Left forelimb (tissue), 1 donor: ENCODE measurements at regions not wholly inside any gene's neighbourhood (a gene's known extent, or its start where the extent isn't known, plus 50 kb on each side); places are given as distances from the start of the nearest gene placed in this dataset.
A peak's percentile ranks its signal among the peaks of the same experiment; 100 is the strongest.
"Not testable (repeated sequence)": the region's sequence is repeated elsewhere in the genome, so short reads cannot be mapped to it uniquely, and the experiment has no call there.

Experiments
- DNase-seq: peaks from one replicate; pipeline ENCODE4 v3.0.0-alpha.2; 2018; ENCODE audit warnings: low spot score

- DNase-seq: no peak
Measured at GRCh38 chr2:193861557-193861956, 1666.8 kb upstream of the TMEFF2 start.

- no peak for DNase-seq
Measured at GRCh38 chr2:193847991-193848390, 1653.3 kb upstream of the TMEFF2 start.

DNA sequence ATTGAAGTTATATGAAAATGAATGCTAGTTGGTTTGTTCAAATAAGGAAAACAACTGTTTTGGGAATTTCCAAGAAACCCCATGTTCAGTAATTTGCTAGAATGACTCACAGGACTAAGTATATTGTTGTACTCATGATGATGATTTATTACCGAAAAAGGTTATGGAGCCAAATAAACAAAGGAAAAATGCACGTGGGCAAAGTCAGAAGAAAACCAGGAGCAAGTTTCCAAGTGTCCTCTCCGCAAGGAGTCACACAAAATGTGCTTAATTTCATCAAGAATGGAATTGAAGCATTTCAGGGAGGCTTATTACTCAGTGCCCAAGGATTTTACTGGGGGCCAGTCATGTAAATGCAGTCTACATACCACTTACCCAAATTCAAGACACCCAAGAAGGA, 1652.4 kb upstream of the TMEFF2 start:
- DNase-seq: no peak

DNA sequence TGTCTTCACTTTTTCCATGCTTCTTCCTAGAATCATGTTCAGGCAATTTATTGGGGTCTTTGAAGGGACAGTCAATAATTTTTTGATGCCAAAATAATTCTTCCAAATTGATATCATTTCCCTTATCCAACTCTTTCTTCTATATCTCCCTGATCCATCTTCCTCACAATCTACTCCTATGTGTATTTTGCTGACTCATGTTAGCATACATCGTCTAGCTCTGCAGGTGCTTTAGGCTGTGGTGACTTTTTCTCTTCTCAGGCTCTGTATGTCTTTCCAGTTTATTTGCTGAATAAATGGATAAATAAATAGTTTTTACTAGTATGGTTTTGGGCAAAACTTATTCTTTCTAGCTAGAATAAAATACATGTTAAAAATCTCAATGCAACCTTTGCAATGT, 1650.9 kb upstream of the TMEFF2 start:
- no peak for DNase-seq

DNA sequence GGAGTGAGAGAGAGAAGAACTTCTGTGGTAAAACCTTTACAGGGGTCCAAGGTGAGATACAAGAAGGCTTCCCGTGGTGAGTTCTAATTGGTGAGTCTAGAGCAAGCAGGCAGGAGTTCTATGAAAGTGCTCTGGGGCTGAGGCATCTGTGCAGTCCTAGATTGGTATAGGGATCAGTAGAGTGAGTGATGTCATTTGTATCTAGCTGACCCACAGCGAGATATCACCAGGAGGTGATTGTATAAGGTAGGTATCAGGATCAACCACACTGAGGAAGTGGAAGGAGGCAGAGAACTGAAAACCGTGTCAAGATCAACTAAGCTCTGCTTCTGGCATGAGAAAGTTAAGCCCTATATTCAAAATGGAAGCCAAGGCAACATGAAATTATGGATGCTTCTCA, 1648.9 kb upstream of the TMEFF2 start:
- DNase-seq: no peak

DNA sequence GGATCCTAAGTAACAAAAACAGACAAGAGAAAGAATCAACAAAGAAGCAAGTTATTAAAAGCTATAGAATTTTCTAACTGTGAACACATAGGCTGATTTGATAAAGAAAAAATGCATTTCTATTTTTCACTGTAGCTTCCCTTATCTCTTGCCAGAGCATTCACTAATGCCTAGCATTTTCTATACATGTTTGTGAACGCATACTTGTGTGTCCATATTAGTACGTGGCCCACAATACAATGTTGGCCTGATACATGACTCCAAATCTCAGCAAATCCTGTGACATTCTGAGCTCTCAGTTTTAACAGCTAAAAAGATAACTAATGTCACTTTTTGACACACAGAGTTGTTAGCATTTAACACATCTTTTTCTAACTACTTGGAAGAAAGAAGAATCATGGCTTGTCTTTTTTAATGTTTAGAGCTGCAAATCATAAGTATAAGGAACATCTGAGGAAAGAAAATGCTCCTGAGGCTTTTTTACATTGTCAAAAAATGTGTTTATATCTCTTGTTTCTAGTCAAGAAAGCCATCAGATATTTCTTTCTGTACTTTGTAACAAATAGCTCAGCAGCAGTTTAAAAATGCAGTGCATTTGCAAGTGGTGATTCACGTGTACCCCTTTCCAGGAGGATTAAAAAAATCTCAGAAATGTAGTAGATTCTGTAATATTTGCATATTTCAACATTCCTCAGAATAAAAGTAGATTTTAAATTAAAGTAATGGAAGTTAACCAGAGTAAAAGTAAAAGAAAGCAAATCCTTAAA, 1646.8 kb upstream of the TMEFF2 start:
- DNase-seq: no peak

- no peak for DNase-seq
Measured at GRCh38 chr2:193837111-193837738, 1642.5 kb upstream of the TMEFF2 start.

DNA sequence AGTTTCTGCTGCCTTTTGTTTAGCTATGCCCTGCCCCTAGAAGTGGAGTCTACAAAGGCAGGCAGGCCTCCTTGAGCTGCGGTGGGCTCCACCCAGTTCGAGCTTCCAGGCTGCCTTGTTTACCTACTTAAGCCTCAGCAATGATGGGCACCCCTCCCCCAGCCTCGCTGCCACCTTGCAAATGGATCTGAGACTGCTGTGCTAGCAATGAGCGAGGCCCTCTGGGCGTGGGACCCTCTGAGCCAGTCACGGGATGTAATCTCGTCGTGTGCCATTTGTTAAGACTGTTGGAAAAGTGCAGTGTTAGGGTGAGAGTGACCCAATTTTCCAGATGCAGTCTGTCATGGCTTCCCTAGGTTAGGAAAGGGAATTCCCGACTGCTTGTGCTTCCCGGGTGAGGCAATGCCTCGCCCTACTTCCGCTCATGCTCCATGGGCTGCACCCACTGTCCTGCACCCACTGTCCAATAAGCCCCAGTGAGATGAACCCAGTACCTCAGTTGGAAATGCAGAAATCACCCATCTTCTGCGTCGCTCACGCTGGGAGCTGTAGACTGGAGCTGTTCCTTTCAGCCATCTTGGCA, 1641.8 kb upstream of the TMEFF2 start:
- DNase-seq: peak; percentile 56

- DNase-seq: not testable (repeated sequence)
Measured at GRCh38 chr2:193833895-193834294, 1639.2 kb upstream of the TMEFF2 start.

GRCh38 chr2:193824474-193824873, 1629.7 kb upstream of the TMEFF2 start:
- DNase-seq: no peak

GRCh38 chr2:193818801-193819499, 1624.2 kb upstream of the TMEFF2 start:
- peak; percentile 37 for DNase-seq

- no peak for DNase-seq
Measured at GRCh38 chr2:193816008-193816407, 1621.3 kb upstream of the TMEFF2 start.

- no peak for DNase-seq
Measured at GRCh38 chr2:193810533-193810932, 1615.8 kb upstream of the TMEFF2 start.

- no peak for DNase-seq
Measured at GRCh38 chr2:193808877-193809276, 1614.1 kb upstream of the TMEFF2 start.

- no peak for DNase-seq
Measured at GRCh38 chr2:193806088-193806774, 1611.5 kb upstream of the TMEFF2 start.

DNA sequence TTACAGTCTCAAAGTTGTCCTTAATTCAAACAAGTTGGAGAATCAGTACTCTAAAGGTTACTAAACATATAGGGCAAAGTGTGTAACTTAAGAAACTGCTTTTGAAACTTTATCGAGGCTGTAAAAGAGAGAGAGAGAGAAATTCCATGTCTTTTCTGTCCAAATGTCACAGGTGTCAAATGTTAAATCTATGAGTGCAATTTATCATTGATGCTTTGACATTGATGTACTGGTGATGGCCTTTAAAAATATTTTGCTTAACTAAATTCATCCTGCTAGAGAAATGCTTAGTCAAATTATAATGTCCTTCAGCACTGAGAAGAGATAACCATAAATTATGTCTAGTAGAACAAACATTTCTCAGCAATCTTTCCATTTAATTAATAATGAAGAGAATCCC, 1602.1 kb upstream of the TMEFF2 start:
- no peak for DNase-seq

- DNase-seq: no peak
Measured at GRCh38 chr2:193793914-193794313, 1599.2 kb upstream of the TMEFF2 start.

GRCh38 chr2:193783681-193784080, 1588.9 kb upstream of the TMEFF2 start:
- no peak for DNase-seq

GRCh38 chr2:193778293-193778692, 1583.6 kb upstream of the TMEFF2 start:
- DNase-seq: no peak

GRCh38 chr2:193776988-193777387, 1582.3 kb upstream of the TMEFF2 start:
- DNase-seq: no peak

- no peak for DNase-seq
Measured at GRCh38 chr2:193774166-193774565, 1579.4 kb upstream of the TMEFF2 start.

DNA sequence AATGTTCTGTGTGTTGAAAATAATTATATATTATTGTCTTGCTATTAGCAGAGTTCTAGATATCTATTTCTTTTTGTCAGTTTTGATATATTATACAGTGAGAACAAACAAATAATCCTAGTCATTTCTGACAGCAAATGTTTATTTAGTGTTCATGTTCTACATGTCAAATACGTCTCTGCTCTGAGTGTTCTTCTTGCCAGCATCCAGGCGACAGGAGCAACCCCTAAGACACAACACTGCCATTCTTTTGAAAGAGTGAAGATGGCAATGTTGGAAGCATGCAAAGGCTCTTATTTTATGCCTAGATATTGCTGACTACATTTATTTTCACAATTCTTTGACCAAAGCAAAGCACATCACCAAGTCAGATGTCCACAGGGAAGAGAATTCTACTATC, 1556.6 kb upstream of the TMEFF2 start:
- DNase-seq: no peak
